Activated naive CD8-positive, alpha-beta T cell treated with anti-CD3 and anti-CD28 coated beads, Interleukin-2, amount 10 ng/mL, durations not matched to agents 7 days and 5 days (primary cell): ENCODE measurements at regions not wholly inside any gene's neighbourhood (a gene's known extent, or its start where the extent isn't known, plus 50 kb on each side); places are given as distances from the start of the nearest gene placed in this dataset.
"Not testable (repeated sequence)": the region's sequence is repeated elsewhere in the genome, so short reads cannot be mapped to it uniquely, and the experiment has no call there.

Experiments
- ATAC-seq: fragments of 150-1000 bp; cut with Tn5 transposase; one replicate; pipeline ENCODE4 v1.10.0; 2021; ENCODE audit warnings: low read depth, moderate library complexity
- POLR2A ChIA-PET: fragments of 350-600 bp; sonication (Branson Sonifier 250); formaldehyde crosslinking; loops from one replicate; lab custom pipeline; 2021; ENCODE audit warnings: antibody characterized with exemption; lab: Charles Lee
- DNase-seq: peaks from one replicate; pipeline ENCODE4 v3.0.0; 2021
- H3K27ac Mint-ChIP-seq: one replicate; pipeline ENCODE4 v1.8.0; 2022; ENCODE audit warnings: mild to moderate bottlenecking, mixed read lengths
- H3K27me3 Mint-ChIP-seq: one replicate; pipeline ENCODE4 v1.8.0; 2022; ENCODE audit warnings: mild to moderate bottlenecking, moderate library complexity, mixed read lengths
- H3K36me3 Mint-ChIP-seq: one replicate; pipeline ENCODE4 v1.8.0; 2021; ENCODE audit warnings: mild to moderate bottlenecking, mixed read lengths
- H3K4me1 Mint-ChIP-seq: one replicate; pipeline ENCODE4 v1.8.0; 2021; ENCODE audit warnings: mixed read lengths
- H3K4me3 Mint-ChIP-seq: one replicate; pipeline ENCODE4 v1.8.0; 2022; ENCODE audit warnings: mild to moderate bottlenecking, moderate library complexity, mixed read lengths
- H3K9me3 Mint-ChIP-seq: one replicate; pipeline ENCODE4 v1.8.0; 2021; ENCODE audit warnings: mixed read lengths

DNA sequence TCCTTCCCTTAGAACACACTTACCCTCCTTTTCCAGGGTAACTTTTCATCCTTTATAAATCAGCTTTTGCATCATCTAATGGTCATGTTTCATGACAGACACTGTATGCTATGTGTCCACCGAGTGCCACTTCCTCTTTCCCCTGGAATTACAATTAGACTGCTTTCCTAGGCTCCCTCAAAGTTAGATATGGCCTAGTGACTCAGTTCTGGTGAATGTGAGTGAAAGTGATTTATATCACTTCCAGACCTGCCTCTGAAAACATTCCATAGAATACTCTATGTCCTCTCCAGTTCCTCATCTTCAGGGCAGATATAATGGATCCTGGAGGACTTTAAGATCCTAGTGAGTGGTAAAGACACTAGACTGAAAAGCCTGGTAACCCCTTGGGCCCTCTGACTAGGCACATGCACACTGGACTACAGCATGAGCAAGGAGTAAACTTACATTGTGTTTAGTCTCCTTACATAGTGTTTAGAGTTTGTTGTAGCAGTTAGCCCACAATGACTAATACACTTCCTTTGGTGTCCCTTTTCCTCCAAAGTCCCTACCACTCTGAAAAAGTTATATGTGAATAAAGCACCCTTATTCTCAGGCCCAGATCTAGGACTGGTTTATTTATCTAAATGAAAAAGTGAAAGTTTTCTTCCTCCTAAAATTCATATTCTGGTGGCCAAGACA, 59.3 kb downstream of the GPR88 start:
- H3K36me3 Mint-ChIP-seq = peaks cover 33% of the 10 kb centered on the region
- H3K9me3 Mint-ChIP-seq = peaks cover 25% of the 10 kb centered on the region
- H3K27ac Mint-ChIP-seq = peak overlapping the region; percentile 55
- POLR2A ChIA-PET = no interaction called here
- H3K27me3 Mint-ChIP-seq = no peaks in the 10 kb centered on the region
- ATAC-seq = peak; percentile 33
- DNase-seq = no peak
- H3K4me3 Mint-ChIP-seq = peak overlapping the region; percentile 25
- H3K4me1 Mint-ChIP-seq = peaks cover 13% of the 10 kb centered on the region

DNA sequence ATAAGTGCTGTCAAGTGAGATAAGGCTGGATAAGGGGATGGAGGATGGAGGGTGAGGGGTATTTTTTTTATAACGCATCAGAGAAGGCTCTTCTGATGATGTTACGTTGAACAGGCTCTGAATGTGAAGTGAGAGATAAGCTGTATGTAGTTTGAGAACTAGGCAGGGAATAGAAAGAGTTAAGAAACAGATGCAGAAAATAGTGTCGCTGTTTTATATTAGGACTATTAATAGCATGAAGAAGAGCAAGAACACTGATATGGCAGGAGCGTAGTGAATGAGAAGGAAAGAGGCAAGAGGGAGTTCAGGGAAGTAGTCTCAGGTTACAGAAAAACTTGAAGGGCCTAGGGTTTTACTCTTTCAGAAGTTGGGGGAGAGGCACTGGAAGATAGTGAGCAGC, 59.8 kb downstream of the GPR88 start:
- no peak overlapping the region for H3K27ac Mint-ChIP-seq
- peaks cover 13% of the 10 kb centered on the region for H3K4me1 Mint-ChIP-seq
- DNase-seq = no peak
- H3K36me3 Mint-ChIP-seq = peaks cover 37% of the 10 kb centered on the region
- H3K27me3 Mint-ChIP-seq = no peaks in the 10 kb centered on the region
- H3K9me3 Mint-ChIP-seq = peaks cover 29% of the 10 kb centered on the region
- POLR2A ChIA-PET = no interaction called here
- no peak for ATAC-seq
- H3K4me3 Mint-ChIP-seq = peak overlapping the region; percentile 25

DNA sequence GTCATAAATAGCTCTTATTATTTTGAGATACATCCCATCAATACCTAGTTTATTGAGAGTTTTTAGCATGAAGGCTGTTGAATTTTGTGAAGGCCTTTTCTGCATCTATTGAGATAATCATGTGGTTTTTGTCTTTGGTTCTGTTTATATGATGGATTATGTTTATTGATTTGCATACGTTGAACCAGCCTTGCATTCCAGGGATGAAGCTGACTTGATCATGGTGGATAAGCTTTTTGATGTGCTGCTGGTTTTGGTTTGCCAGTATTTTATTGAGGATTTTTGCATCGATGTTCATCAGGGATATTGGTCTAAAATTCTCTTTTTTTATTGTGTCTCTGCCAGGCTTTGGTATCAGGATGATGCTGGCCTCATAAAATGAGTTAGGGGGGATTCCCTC, 62.4 kb downstream of the GPR88 start:
- DNase-seq, H3K27ac Mint-ChIP-seq, H3K27me3 Mint-ChIP-seq, H3K4me3 Mint-ChIP-seq, POLR2A ChIA-PET, ATAC-seq: not testable (repeated sequence)
- peaks cover 13% of the 10 kb centered on the region for H3K4me1 Mint-ChIP-seq
- H3K36me3 Mint-ChIP-seq = peaks cover 40% of the 10 kb centered on the region
- H3K9me3 Mint-ChIP-seq = peaks cover 35% of the 10 kb centered on the region

DNA sequence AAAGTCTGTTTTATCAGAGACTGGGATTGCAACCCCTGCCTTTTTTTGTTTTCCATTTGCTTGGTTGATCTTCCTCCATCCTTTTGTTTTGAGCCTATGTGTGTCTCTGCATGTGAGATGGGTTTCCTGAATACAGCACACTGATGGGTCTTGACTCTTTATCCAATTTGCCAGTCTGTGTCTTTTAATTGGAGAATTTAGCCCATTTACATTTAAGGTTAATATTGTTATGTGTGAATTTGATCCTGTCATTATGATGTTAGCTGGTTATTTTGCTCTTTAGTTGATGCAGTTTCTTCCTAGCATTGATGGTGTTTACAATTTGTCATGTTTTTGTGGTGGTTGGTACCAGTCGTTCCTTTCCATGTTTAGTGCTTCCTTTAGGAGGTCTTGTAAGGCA, 64.1 kb downstream of the GPR88 start:
- H3K4me3 Mint-ChIP-seq, ATAC-seq, POLR2A ChIA-PET, H3K4me1 Mint-ChIP-seq, DNase-seq: not testable (repeated sequence)
- Mint-ChIP-seq H3K36me3 (peaks cover 35% of the 10 kb centered on the region), H3K9me3 (peaks cover 32% of the 10 kb centered on the region), H3K27ac (peak overlapping the region; percentile 37), H3K27me3 (peaks cover 12% of the 10 kb centered on the region)

DNA sequence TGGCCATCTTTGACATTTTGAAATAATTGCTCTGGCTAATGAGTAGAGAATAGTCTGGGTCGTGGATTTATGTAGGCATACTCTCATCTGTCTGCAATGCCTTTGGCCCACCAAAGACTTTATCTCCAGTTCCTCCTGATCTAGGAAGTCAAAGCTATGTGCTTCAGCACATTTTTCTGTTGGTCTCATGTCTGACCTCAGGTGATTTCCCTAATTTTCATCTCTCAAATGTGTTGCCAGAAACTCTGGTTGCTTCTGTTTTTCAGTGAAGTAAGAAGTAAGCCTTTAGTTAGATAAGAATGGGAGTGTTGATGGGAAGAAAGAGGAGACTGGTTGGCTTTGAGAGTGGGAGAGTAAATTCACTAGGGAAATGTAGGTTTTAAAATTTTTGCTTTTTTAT, 66.4 kb downstream of the GPR88 start:
- Mint-ChIP-seq H3K9me3 (peaks cover 28% of the 10 kb centered on the region), H3K4me1 (no peaks in the 10 kb centered on the region), H3K27ac (no peak overlapping the region), H3K36me3 (peaks cover 24% of the 10 kb centered on the region), H3K27me3 (peaks cover 14% of the 10 kb centered on the region), H3K4me3 (no peak overlapping the region)
- no peak for DNase-seq
- POLR2A ChIA-PET = no interaction called here
- ATAC-seq = no peak

DNA sequence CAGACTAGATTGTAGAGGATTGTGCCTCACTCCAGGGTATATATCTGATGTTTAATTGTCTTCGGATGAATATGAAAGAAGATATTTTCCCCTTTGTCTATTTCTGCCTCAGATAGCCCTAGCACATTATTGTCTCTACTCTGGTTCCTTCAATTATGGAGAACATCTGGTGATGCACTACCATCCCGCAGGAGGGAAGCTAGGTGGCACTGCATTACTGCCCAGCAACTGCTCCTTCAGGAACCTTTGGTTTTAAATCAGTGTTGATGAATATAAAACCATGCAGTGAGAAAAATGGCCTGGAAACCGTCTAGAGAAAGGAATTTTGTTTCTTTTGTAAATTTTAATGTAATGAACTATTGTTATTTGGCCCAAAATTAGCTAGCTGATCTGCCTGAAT, 68.5 kb downstream of the GPR88 start:
- Mint-ChIP-seq H3K4me3 (no peak overlapping the region), H3K36me3 (peaks cover 9% of the 10 kb centered on the region), H3K4me1 (no peaks in the 10 kb centered on the region), H3K27me3 (peaks cover 14% of the 10 kb centered on the region), H3K27ac (no peak overlapping the region), H3K9me3 (peaks cover 16% of the 10 kb centered on the region)
- POLR2A ChIA-PET = no interaction called here
- DNase-seq (no peak), ATAC-seq (peak; percentile 56)

DNA sequence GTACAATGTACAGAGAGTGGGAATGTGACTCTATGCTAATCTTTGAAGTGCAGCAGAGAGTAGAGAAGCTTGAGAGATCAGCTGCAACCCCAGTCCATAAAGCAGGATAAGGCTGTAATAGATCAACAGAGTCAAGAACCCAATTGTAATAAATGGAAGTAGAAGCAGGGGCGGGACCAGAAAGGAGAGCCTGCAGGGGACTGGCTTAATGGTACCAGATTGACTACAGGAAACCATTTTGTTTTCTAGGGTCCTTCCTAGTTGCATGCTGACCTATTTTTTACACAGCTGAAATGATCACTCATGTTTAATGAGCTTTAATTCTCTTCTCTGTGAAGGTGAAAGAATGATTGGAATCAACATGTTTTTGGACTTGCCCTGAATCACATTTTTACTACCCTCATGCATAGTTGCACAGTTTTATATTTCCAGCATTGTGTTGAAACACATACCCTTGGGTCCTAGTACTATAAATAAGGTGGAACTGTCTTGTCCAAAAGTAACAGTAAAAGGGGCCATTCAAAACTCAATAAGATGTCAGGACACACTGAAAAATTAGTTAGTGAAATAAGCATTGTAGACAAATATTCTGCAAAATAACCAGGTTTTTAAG, 69.8 kb downstream of the GPR88 start:
- POLR2A ChIA-PET = no interaction called here
- H3K27ac Mint-ChIP-seq = no peak overlapping the region
- no peak overlapping the region for H3K4me3 Mint-ChIP-seq
- peaks cover 14% of the 10 kb centered on the region for H3K27me3 Mint-ChIP-seq
- peaks cover 7% of the 10 kb centered on the region for H3K9me3 Mint-ChIP-seq
- H3K36me3 Mint-ChIP-seq = peaks cover 3% of the 10 kb centered on the region
- no peaks in the 10 kb centered on the region for H3K4me1 Mint-ChIP-seq
- no peak for DNase-seq
- ATAC-seq = no peak

DNA sequence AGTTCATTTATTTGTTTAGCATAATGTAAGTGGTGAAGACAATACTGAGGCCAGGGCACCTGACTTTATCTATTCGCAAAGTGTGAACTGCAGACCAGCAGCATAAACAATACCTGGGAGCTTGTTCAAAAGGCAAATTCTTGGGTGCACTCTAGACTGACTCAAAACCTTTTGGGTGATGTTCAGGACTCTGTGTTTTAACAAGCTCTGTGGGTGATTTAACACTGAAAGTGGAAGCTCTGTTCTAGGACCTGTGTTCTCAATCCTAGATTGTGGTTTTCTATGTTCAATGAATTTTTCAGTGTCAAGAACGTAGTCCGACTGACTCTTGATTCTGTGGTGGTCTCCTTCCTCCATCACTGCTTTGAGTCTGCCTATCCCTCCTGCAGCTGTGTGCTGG, 71.9 kb downstream of the GPR88 start:
- Mint-ChIP-seq H3K36me3 (no peaks in the 10 kb centered on the region), H3K27ac (no peak overlapping the region), H3K9me3 (peaks cover 3% of the 10 kb centered on the region), H3K4me1 (peaks cover 17% of the 10 kb centered on the region), H3K27me3 (peaks cover 14% of the 10 kb centered on the region), H3K4me3 (no peak overlapping the region)
- ATAC-seq = no peak
- DNase-seq = no peak
- POLR2A ChIA-PET = no interaction called here

DNA sequence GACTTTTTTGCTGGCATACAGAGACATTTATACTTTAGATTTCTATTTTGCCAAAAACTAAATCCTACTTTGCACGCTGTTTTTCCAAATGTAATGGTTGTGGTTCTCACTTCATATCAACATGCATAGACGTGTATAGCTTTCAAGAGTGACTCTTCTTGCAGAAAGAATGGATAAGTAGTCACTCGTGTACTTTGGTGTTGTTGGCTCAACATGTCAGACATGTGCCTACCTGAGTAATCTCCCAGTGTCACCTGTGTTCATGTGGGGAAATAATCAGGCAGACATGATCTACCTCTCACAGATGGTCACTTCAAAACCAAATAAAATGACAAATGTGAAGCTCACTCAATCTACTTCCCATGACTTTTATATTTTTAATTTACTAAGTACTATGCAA, 73.1 kb downstream of the GPR88 start:
- H3K4me3 Mint-ChIP-seq = no peak overlapping the region
- POLR2A ChIA-PET = interaction anchor here (0.6 kb wide), 1 partner anchor 102 kb away, joined by 3 read pairs; no protein-coding TSS in a partner anchor
- H3K27me3 Mint-ChIP-seq = peaks cover 8% of the 10 kb centered on the region
- peaks cover 1% of the 10 kb centered on the region for H3K9me3 Mint-ChIP-seq
- H3K36me3 Mint-ChIP-seq = no peaks in the 10 kb centered on the region
- DNase-seq (no peak), ATAC-seq (no peak)
- no peak overlapping the region for H3K27ac Mint-ChIP-seq
- H3K4me1 Mint-ChIP-seq = peaks cover 19% of the 10 kb centered on the region

DNA sequence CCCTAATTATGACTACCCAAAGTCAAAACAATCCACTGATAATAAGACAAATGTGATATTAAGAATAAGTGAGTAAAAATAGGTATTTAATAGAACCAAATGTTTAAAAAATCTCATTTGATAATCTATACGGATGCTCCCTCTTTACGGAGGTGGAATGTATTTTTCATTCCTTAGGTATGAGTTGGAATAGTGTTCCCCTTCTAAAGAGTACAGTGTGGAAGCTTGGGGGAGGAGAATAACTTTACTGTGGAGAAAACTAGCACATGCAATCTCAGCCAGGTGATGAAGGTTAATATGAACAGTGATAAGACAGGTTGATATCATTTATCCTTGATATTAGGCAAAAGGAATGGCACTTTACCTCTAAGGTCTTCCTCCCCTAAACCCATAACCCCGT, 74.6 kb downstream of the GPR88 start:
- Mint-ChIP-seq H3K36me3 (no peaks in the 10 kb centered on the region), H3K9me3 (peaks cover 1% of the 10 kb centered on the region), H3K27ac (no peak overlapping the region), H3K27me3 (peaks cover under 1% of the 10 kb centered on the region), H3K4me1 (peaks cover 19% of the 10 kb centered on the region), H3K4me3 (no peak overlapping the region)
- ATAC-seq = no peak
- POLR2A ChIA-PET = no interaction called here
- DNase-seq = no peak

DNA sequence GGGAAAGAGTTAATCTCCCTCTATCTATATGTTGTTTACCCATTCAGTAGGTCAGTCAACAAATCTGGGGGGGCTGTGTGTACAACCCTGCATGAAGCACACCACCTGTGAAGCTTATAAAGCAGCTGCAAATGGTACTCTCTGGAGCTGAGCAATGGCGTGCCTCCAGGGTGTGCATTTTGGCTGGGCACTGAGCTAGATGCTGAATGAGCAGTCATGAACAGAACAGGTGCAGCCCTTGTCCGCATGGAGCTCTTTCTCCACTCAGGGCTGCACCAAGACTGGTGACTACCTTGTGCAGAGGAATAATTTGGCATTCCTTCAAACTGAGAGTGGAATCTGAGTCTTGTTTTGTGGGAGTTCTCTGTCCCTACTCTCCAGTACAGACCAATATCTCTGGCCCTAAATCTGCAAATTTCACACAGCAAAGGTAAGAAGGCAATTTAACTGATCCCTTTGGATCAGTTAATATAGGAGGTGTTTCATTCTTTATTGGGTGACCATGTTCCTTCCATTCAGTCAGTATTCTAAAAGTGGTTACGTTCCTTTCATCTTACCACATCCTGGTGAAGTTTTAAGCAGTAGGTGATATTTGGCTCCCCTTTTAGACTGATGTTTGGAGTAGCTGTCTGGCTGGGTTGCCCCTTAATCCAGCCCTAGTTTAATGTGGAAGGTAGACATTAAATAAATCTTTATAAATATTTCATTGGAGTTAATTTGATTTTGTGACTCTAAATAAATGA, 76.0 kb downstream of the GPR88 start:
- ATAC-seq (peak; percentile 85), DNase-seq (no peak)
- Mint-ChIP-seq H3K9me3 (peaks cover 7% of the 10 kb centered on the region), H3K36me3 (peaks cover 3% of the 10 kb centered on the region), H3K4me1 (peaks cover 19% of the 10 kb centered on the region), H3K27me3 (no peaks in the 10 kb centered on the region), H3K27ac (peak overlapping the region; percentile 97), H3K4me3 (peak overlapping the region; percentile 89)
- POLR2A ChIA-PET = interaction anchor here (0.6 to 1.9 kb wide), 6 partner anchors 9 to 764 kb away, joined by 3 to 8 read pairs (median 4); partner anchors contain the start of genes AGL, CDC14A and EXTL2

DNA sequence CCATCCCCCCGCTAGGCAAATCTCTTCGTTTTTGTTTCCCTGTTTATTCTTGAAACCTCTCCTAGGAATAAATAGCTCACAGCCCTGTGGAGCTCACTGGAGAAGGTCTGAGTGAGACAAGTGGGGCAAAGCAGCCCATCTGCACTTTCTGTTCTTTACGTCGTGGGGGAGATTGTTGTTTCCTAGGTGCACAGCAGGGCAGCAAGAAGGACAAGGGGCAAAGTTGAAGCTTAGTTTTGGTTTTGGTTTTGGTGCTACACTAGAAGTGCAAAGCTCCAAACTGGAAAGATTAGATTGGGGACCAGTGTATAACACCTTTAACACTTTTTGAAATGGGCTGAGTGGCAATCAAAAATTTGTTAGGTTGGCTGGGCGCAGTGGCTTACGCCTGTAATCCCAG, 76.6 kb downstream of the GPR88 start:
- ATAC-seq (peak; percentile 77), DNase-seq (no peak)
- POLR2A ChIA-PET = interaction anchor here (0.6 to 1.9 kb wide), 7 partner anchors 8 to 764 kb away, joined by 3 to 8 read pairs (median 3); partner anchors contain the start of genes AGL, CDC14A and EXTL2
- H3K4me3 Mint-ChIP-seq = peak overlapping the region; percentile 89
- peaks cover 7% of the 10 kb centered on the region for H3K9me3 Mint-ChIP-seq
- peaks cover 19% of the 10 kb centered on the region for H3K4me1 Mint-ChIP-seq
- H3K36me3 Mint-ChIP-seq = peaks cover 3% of the 10 kb centered on the region
- no peaks in the 10 kb centered on the region for H3K27me3 Mint-ChIP-seq
- H3K27ac Mint-ChIP-seq = peak overlapping the region; percentile 97

DNA sequence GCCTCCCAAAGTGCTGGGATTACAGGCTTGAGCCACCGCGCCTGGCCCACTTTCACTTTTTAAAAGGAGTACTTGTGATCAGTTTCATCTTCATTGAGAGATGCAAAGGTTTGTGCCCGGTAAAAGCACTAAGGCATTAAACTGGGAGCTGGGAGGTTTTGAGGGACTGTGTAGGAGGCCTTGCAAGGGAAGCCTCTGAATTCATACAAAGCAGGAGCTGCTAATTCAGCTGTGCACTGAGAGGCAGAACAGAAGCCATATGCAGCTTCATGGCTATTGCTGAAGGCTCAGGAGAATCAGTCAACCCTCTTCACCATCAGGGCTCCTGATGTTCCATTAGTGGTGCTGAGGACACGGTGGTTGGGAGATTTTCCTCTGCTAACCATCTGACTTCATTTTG, 77.7 kb downstream of the GPR88 start:
- Mint-ChIP-seq H3K4me3 (no peak overlapping the region), H3K36me3 (peaks cover 3% of the 10 kb centered on the region), H3K27me3 (no peaks in the 10 kb centered on the region), H3K9me3 (peaks cover 7% of the 10 kb centered on the region), H3K27ac (no peak overlapping the region), H3K4me1 (peaks cover 19% of the 10 kb centered on the region)
- POLR2A ChIA-PET = interaction anchor here (1.9 kb wide), 1 partner anchor 13 kb away, joined by 8 read pairs; no protein-coding TSS in a partner anchor
- DNase-seq (no peak), ATAC-seq (no peak)
